ENCODE measurements at regions not wholly inside any gene's neighbourhood (a gene's known extent, or its start where the extent isn't known, plus 50 kb on each side); places are given as distances from the start of the nearest gene placed in this dataset.

DNA sequence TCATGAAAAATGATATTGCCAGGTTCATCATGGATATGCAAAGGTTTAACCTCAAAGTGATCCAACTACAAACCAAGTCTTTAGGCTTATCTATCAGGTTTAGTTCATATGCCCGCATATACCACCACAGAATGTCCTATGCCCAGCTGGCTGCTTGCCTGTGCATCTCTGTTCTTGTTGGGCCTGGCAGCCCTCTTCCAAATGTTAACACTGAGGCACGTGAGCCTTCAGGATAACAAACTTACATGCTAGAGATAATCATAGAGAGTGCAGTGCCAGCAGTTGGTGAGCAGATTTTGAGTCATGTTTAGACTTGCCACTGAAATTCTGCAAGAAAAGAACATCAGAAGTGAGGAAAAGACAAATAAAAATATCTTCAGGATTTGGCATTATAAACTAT lies 607.9 kb upstream of the TMPRSS15 start:
- no peak for TF ChIP-seq POLR2A (IDR thresholded peaks at IDR 0.05)
- TF ChIP-seq, protein P1, sequence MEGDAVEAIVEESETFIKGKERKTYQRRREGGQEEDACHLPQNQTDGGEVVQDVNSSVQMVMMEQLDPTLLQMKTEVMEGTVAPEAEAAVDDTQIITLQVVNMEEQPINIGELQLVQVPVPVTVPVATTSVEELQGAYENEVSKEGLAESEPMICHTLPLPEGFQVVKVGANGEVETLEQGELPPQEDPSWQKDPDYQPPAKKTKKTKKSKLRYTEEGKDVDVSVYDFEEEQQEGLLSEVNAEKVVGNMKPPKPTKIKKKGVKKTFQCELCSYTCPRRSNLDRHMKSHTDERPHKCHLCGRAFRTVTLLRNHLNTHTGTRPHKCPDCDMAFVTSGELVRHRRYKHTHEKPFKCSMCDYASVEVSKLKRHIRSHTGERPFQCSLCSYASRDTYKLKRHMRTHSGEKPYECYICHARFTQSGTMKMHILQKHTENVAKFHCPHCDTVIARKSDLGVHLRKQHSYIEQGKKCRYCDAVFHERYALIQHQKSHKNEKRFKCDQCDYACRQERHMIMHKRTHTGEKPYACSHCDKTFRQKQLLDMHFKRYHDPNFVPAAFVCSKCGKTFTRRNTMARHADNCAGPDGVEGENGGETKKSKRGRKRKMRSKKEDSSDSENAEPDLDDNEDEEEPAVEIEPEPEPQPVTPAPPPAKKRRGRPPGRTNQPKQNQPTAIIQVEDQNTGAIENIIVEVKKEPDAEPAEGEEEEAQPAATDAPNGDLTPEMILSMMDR (IDR thresholded peaks at IDR 0.05 in 4 of 5, conservative IDR thresholded peaks at IDR 0.05 in 1 of 5) = no peak

All from gastrocnemius medialis (tissue), 4 donors.